GM21717 (cell line): ENCODE measurements at regions not wholly inside any gene's neighbourhood (a gene's known extent, or its start where the extent isn't known, plus 50 kb on each side); places are given as distances from the start of the nearest gene placed in this dataset.

Source experiments
- ATAC-seq: cut with Tn5 transposase; IDR thresholded peaks from one replicate; pipeline ENCODE4 v1.9.1; 2021; ENCODE audit warnings: mild to moderate bottlenecking, moderate library complexity; ENCODE audit not compliant: unreplicated experiment

GRCh38 chr1:84090447-84091245 lies 53.4 kb upstream of the PRKACB start:
- ATAC-seq: peak; percentile 85

GRCh38 chr1:84089867-84090266 lies 54.2 kb upstream of the PRKACB start:
- no peak for ATAC-seq

- ATAC-seq: no peak
Observed at GRCh38 chr1:84089465-84089864, 54.6 kb upstream of the PRKACB start.

GRCh38 chr1:84086616-84087015 lies 57.5 kb upstream of the PRKACB start:
- no peak for ATAC-seq

- no peak for ATAC-seq
Observed at GRCh38 chr1:84086189-84086588, 57.9 kb upstream of the PRKACB start.

GRCh38 chr1:84083307-84083706 lies 60.8 kb upstream of the PRKACB start:
- no peak for ATAC-seq

GRCh38 chr1:84078842-84079202 lies 65.2 kb upstream of the PRKACB start:
- no peak for ATAC-seq

- ATAC-seq: peak; percentile 51
Observed at GRCh38 chr1:84078108-84078841, 65.8 kb upstream of the PRKACB start.

GRCh38 chr1:84077476-84078107 lies 66.5 kb upstream of the PRKACB start:
- ATAC-seq: peak; percentile 94

GRCh38 chr1:84073266-84073665 lies 70.8 kb upstream of the PRKACB start:
- no peak for ATAC-seq

GRCh38 chr1:84069236-84069845 lies 70.4 kb upstream of the TTLL7 start:
- no peak for ATAC-seq

- ATAC-seq: no peak
Observed at GRCh38 chr1:84062496-84062895, 63.6 kb upstream of the TTLL7 start.

- no peak for ATAC-seq
Observed at GRCh38 chr1:84061336-84061735, 62.4 kb upstream of the TTLL7 start.

GRCh38 chr1:84060781-84061180 lies 61.8 kb upstream of the TTLL7 start:
- no peak for ATAC-seq

GRCh38 chr1:84048820-84049219 lies 49.9 kb upstream of the TTLL7 start:
- ATAC-seq: no peak
